Tibial artery (tissue), 4 donors: ENCODE measurements at regions not wholly inside any gene's neighbourhood (a gene's known extent, or its start where the extent isn't known, plus 50 kb on each side); places are given as distances from the start of the nearest gene placed in this dataset.
"Not testable (repeated sequence)": the region's sequence is repeated elsewhere in the genome, so short reads cannot be mapped to it uniquely, and the experiment has no call there.

Experiments
- DNase-seq, 2 donors: peaks; one replicate each; pipeline ENCODE4 v3.0.0-alpha.2; 2019
- H3K27ac ChIP-seq, 2 donors: fragments of 200-600 bp; sonication (generic) in 1 of 2; 1 replicate in 1 of 2; 2 replicates in 1 of 2; pipeline ENCODE4 v1.5.1; 2018 to 2019; ENCODE audit warnings: mild to moderate bottlenecking in 1 of 2
- H3K27me3 ChIP-seq, 2 donors: fragments of 200-600 bp; sonication (generic) in 1 of 2; one replicate each; pipeline versions ENCODE4 v1.5.1 to v1.6.0; 2016 to 2019
- H3K36me3 ChIP-seq, 3 donors: fragments of 200-600 bp; sonication (generic) in 2 of 3; one replicate each; pipeline ENCODE4 v1.5.1; 2016 to 2019; ENCODE audit warnings: mild to moderate bottlenecking in 2 of 3
- H3K4me1 ChIP-seq, 4 donors: fragments of 200-600 bp; sonication (generic) in 2 of 4; 1 replicate in 3 of 4; 2 replicates in 1 of 4; pipeline ENCODE4 v1.5.1; 2016 to 2019
- H3K4me3 ChIP-seq, 2 donors: fragments of 200-600 bp; sonication (generic) in 1 of 2; 1 replicate in 1 of 2; 2 replicates in 1 of 2; pipeline ENCODE4 v1.5.1; 2018 to 2019; ENCODE audit warnings: mild to moderate bottlenecking in 2 of 2
- H3K9me3 ChIP-seq, 3 donors: fragments of 200-600 bp; sonication (generic) in 1 of 3; one replicate each; pipeline ENCODE4 v1.5.1; 2016 to 2019
- intact Hi-C: fragments of 100-400 bp; cut with DNase I; formaldehyde crosslinking; loops from one replicate; pipeline ENCODE4 v1.15.0; 2023; ENCODE audit warnings: low total_unique reads
- TF ChIP-seq, protein P1 (sequence below), 2 experiments: fragments of 200-600 bp in 1 of 2; fragments of 450-650 bp in 1 of 2; IDR thresholded peaks; one replicate each; pipeline ENCODE4 v1.5.1; 2017 to 2019; ENCODE audit warnings: antibody characterized with exemption in 2 of 2, mild to moderate bottlenecking in 1 of 2, moderate library complexity in 1 of 2

DNA sequence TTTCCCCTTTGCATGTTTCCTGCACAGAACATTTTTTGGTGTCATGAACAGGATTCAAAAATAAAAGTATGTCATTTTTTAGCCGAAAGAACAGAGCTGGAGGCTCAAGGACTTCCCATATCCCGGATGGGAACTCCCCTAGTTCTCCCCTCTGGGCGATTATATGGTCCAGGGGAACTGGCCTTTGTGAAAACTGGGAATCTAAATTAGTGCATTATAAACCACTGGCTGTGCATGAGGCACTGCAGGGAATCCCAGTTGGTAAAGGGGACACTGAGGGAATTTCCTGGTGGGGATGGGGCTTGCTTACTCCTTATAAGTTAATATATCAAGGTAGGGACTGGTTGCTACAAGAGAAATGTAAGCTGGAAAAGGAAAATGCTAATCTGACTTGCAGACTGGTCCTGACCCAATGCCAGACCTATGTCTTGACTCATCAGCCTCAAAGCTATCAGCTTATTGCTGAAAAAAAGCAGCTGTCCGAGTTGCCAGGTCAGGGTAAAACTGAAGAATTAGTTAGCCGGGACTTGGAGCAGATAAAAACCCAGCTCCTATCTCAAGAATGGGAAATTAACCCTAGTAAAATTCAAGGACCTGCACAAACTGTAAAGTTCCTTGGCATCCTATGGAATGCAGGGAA is 122.6 kb downstream of the FCRL5 start:
- Histone ChIP-seq H3K4me1 (no peaks in the 10 kb centered on the region), H3K36me3 (no peaks in the 10 kb centered on the region), H3K27ac (no peak overlapping the region), H3K9me3 (no peaks in the 10 kb centered on the region), H3K27me3 (no peaks in the 10 kb centered on the region), H3K4me3 (no peak overlapping the region)
- TF ChIP-seq, protein P1, sequence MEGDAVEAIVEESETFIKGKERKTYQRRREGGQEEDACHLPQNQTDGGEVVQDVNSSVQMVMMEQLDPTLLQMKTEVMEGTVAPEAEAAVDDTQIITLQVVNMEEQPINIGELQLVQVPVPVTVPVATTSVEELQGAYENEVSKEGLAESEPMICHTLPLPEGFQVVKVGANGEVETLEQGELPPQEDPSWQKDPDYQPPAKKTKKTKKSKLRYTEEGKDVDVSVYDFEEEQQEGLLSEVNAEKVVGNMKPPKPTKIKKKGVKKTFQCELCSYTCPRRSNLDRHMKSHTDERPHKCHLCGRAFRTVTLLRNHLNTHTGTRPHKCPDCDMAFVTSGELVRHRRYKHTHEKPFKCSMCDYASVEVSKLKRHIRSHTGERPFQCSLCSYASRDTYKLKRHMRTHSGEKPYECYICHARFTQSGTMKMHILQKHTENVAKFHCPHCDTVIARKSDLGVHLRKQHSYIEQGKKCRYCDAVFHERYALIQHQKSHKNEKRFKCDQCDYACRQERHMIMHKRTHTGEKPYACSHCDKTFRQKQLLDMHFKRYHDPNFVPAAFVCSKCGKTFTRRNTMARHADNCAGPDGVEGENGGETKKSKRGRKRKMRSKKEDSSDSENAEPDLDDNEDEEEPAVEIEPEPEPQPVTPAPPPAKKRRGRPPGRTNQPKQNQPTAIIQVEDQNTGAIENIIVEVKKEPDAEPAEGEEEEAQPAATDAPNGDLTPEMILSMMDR (IDR thresholded peaks at IDR 0.05): no peak
- DNase-seq: no peak
- intact Hi-C loops: no loop called here

DNA sequence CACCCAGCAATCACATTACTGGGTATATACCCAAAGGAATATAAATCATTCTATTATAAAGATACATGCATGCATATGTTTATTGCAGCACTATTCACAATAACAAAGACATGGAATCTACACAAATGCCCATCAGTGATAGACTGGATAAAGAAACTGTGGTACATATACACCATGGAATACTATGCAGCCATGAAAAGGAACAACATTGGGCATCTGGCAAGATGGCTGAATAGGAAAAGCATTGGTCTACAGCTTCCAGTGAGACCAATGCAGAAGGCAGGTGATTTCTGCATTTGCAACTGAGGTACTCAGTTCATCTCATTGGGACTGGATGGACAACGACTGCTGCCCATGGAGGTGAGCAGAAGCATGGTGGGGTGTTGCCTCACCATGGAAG is 128.6 kb downstream of the FCRL5 start:
- H3K9me3 ChIP-seq, DNase-seq, H3K4me3 ChIP-seq, H3K27me3 ChIP-seq, H3K27ac ChIP-seq, H3K36me3 ChIP-seq, H3K4me1 ChIP-seq, intact Hi-C loops: not testable (repeated sequence)

DNA sequence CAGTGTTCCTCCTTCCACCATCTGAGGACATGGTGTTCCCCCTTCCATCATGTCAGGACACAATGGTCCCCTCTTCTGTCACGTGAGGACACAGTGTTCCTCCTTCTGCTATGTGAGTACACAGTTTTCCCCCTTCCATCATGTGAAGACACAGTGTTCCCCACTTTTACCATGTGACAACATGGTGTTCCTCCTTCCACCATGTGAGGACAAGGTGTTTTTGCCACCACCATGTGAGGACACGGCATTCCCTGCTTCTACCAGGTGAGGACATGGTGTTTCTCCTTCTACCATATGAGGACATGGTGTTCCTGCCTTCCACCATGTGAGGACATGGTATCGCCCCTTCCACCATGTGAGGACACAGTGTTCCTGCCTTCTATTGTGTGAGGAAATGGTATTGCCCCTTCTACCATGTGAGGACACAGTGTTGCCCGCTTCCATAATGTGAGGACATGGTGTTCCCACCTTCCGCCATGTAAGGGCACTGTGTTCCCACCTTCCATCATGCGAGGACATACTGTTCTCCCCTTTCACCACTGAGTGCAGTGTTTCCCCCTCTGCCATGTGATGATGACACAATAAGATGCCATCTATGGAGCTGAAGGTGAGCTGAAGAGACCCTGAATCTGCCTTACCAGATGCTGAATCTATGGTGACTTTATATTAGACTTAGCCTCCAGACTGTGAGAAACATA is 132.3 kb downstream of the FCRL5 start:
- no peaks in the 10 kb centered on the region for H3K9me3 ChIP-seq
- no peak for DNase-seq
- H3K27me3 ChIP-seq: peaks cover 0 to 6% of the 10 kb centered on the region in 2 donors
- H3K27ac ChIP-seq: no peak overlapping the region
- intact Hi-C loops: no loop called here
- no peak overlapping the region for H3K4me3 ChIP-seq
- no peaks in the 10 kb centered on the region for H3K36me3 ChIP-seq
- TF ChIP-seq, protein P1 (IDR thresholded peaks at IDR 0.05): no peak
- H3K4me1 ChIP-seq: no peaks in the 10 kb centered on the region

DNA sequence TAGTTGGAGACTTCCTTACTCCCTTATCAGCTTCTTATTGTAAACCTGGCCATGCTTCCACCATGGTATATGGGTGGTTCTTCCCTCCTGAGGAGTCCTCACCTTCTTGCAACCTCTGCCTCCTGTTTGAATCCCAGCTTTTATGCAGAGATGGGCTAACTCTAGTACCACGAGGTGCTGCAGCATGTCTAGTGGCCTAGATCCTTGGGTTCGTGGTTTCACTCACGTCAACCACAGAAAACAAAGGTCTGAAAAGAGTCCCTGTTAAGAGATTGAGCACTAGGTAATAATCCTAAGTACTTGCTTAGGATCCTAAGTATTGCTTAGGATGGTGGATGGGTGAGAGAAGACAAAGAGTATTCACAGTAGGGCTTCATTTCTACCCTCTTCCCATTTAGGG is 133.7 kb downstream of the FCRL5 start:
- Histone ChIP-seq H3K27ac (no peak overlapping the region), H3K4me3 (no peak overlapping the region), H3K27me3 (peaks cover 0 to 2% of the 10 kb centered on the region in 2 donors), H3K4me1 (no peaks in the 10 kb centered on the region), H3K9me3 (no peaks in the 10 kb centered on the region), H3K36me3 (no peaks in the 10 kb centered on the region)
- TF ChIP-seq, protein P1 (IDR thresholded peaks at IDR 0.05): no peak
- no peak for DNase-seq
- intact Hi-C loops: no loop called here

DNA sequence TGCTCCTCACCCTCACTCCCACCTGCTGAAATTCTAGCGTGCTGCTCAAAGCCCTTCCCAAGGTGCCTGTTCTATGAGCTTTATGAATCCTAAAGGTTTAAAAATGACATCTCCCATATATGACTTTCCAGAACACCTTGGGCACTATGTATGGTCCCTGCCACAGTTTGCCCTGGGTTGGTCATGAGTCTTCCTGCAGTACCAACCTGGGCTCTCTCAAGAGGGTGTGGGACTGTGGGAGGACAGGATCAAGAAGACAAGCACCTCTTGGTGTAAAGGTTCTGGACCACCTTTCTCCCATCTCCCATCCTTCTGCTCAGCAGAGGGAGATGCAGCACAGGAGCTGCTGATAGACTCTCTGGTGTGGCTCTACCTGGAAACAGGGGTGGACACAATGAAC is 134.1 kb downstream of the FCRL5 start:
- Histone ChIP-seq H3K27ac (no peak overlapping the region), H3K9me3 (no peaks in the 10 kb centered on the region), H3K4me1 (no peaks in the 10 kb centered on the region), H3K36me3 (no peaks in the 10 kb centered on the region), H3K4me3 (no peak overlapping the region), H3K27me3 (peaks cover 0 to 2% of the 10 kb centered on the region in 2 donors)
- TF ChIP-seq, protein P1 (IDR thresholded peaks at IDR 0.05): no peak
- DNase-seq: no peak
- intact Hi-C loops: no loop called here

DNA sequence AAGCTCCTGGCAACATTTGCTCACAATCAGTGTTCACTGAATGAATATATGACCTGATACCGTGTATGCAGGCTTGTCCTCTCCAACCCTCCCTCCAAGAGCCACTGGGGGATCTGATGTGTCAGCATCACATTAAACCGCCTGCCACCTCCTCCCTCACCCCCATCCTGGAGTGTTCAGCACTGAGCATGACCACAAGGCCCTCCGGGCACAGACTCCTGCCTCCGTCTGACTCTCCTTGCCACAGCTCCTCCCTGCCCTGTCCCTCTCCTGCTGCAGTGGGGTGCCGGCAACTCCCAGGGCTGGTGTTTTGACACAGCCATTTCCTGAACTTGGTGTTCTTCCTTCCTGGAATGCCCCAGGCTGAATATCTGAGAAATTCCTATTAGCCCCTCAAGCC is 136.7 kb downstream of the FCRL5 start:
- Histone ChIP-seq H3K9me3 (no peaks in the 10 kb centered on the region), H3K4me1 (no peaks in the 10 kb centered on the region), H3K36me3 (no peaks in the 10 kb centered on the region), H3K27ac (no peak overlapping the region), H3K27me3 (peaks cover 0 to 2% of the 10 kb centered on the region in 2 donors), H3K4me3 (no peak overlapping the region)
- TF ChIP-seq, protein P1 (IDR thresholded peaks at IDR 0.05): no peak
- intact Hi-C loops: no loop called here
- DNase-seq: no peak
